Hematopoietic multipotent progenitor cell treated with erythropoietin and hydrocortisone succinate and interleukin-3 and kit ligand, for 4 days (in vitro differentiated cells): ENCODE measurements at regions not wholly inside any gene's neighbourhood (a gene's known extent, or its start where the extent isn't known, plus 50 kb on each side); places are given as distances from the start of the nearest gene placed in this dataset.

Experiments
- DNase-seq: peaks from one replicate; pipeline ENCODE4 v3.0.0-alpha.2; 2015

DNA sequence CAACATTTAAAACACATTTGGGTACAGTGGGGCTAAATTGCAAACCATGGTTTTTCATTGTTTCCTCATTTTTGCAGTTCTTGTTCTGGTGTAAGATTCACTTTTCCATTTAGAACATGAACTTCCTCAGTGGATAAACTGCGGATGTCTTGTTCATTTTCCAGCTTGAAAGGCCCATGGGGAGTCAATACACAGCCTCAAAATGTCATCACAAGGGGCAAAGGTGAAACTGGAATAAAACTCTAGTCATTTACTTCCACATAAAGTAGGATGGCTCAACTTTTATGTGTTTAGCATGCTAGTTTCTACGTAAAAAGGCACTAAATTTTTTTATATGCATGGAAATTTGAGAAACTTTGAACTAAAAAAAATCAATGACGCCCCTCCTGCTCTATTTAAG lies 718.8 kb downstream of the TLR4 start:
- DNase-seq, result no peak

DNA sequence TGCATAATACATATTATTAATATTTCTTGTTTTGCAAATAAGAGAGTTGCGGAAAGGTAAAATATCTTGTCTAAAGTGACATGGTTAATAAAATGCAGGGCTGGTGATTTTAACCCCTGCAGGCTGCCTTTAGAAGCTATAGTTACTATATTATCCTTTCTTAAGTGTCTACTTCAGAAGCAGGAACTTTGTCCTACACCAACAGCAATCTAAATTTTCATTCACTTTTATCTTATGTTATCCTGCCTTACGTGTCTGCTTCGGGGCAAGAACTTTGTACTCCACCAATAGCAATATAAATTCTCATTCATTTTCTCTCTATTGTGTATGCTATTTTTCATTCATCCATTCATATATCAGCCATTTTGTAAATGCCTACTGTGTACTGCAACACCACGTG lies 719.5 kb downstream of the TLR4 start:
- no peak for DNase-seq

DNA sequence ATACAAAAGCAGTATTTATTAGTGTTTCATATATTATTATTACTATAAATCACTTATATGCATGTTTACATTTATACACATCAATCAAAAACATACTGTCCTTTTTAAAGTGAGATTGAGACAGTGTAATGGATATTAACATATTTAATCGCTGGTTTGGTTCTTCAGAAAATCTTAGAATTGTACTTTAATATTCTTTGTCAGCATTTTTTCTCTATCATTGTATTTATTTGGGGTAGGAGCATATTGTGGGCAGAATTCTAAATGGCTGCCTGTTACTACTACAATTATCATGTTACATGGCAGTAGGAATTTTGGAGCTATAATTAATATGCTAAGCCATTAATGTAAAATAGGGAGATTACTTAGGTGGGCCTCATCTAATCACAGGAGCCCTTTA lies 722.6 kb downstream of the TLR4 start:
- DNase-seq, result no peak

DNA sequence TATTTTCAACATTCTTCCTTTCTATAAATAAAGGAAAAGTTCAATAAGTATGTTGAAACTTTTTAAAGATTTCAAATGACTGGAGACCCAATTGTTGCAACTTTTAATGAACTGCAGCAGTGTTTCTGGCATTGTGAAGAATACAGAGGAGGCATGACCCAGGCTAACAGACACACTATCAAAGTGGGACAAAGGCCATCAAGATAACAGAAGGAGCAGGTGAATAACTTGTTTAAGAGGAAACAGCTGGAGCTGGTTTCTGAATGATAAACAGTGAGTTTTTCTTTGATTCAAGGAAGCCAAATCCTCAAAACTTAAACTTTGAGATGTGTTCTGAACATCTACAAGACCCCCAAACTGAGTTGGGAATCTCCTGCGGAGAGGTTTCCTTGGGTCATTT lies 734.6 kb downstream of the TLR4 start:
- DNase-seq, result no peak

- no peak for DNase-seq
Measured at GRCh38 chr9:118439441-118439840, 735.2 kb downstream of the TLR4 start.

- DNase-seq, result no peak
Measured at GRCh38 chr9:118444403-118444802, 740.2 kb downstream of the TLR4 start.

DNA sequence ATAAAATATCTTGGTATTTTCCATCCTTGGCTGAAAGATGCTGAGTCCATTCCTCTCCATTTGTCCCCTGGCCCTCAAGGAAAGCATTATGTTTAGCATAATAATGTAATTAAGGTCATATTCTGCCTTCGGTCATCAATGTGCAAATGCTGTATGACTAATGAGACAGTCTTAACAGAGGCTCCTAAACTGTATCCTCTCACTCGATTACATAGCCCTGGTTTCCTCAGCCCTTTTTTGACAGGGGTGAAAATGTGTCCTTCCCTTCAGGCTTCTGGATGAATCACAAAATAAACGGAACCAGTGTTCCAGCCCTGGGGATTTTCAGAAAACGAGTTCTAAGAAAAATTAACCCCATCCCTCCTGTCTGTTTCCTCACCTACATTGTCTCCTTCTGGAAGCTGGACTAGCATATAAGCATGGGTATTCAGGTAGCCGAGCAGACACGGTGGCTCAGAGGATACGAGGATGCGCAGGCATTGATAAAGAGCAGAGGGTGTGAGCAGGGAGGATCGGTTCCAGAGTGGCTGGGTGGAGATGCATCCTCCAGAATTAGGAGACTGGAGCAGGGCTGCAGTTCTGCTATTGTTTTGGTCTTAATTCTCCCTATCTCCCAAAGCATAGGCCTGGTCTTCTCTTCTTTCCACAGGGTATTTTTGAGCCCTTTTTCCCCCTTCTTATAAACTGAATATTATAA lies 742.9 kb downstream of the TLR4 start:
- no peak for DNase-seq

GRCh38 chr9:118449554-118449953 lies 745.4 kb downstream of the TLR4 start:
- no peak for DNase-seq

GRCh38 chr9:118455259-118455658 lies 751.1 kb downstream of the TLR4 start:
- DNase-seq, result no peak

GRCh38 chr9:118455788-118456187 lies 751.6 kb downstream of the TLR4 start:
- DNase-seq, result no peak

- DNase-seq, result no peak
Measured at GRCh38 chr9:118457171-118458000, 753.2 kb downstream of the TLR4 start.

DNA sequence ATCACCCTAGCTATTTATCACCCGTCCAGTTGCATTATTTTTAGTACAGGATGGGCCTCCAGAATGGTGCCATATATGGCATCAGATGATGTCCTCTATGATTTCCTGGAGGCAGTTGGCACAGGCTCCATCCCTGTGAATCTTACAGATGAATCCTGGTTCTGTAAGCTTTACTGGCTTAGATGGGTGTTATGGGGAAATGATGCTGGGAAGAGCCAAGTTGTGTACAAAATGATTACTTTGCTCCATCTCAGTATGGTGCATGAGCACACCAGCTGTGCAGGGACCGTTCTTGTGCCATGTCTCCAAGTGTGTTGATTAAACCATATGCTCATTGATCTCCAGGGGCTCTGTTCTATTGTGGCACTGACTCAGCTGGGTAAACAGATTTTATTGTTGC lies 755.7 kb downstream of the TLR4 start:
- no peak for DNase-seq

- no peak for DNase-seq
Measured at GRCh38 chr9:118463419-118463818, 759.2 kb downstream of the TLR4 start.

GRCh38 chr9:118473521-118473920 lies 769.3 kb downstream of the TLR4 start:
- DNase-seq, result no peak

DNA sequence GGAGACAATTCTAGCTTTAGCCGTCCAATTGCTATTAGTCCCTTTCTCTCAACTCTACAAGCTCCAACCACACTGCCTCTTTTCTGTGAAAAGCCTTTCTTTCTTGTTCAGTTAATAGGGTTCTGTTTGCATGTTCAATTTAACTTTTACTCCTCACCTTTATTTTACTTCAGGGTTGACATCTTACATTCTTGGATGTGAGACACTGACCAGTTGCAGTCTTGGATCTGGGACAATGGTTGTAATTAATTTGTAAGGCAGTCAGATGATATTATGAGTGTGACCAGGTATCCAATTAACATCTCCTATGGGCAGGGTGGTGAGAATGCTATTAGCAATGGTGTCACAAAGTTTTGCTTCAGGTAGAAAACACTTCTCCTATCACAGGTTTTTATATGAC lies 774.5 kb downstream of the TLR4 start:
- DNase-seq, result no peak

GRCh38 chr9:118482306-118482705 lies 778.1 kb downstream of the TLR4 start:
- no peak for DNase-seq

DNA sequence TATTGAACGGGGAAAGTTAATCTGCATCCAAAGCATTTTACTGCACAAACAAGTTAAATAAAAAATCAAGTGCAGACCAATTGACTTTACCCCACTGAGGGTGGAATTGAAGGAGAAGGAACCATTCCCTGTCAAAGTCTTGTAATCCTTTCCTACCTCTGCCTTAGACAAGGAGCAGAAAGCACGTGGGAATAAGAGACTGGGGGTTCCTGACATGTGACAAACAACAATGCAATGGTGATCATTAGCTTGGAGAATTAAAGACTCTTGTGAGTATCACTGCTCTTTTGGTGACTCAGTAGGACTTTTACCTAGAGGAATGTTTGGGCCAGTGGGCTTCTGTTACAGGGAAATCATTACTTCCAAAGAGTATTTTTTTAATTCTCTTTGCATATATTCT lies 779.5 kb downstream of the TLR4 start:
- DNase-seq, result no peak

GRCh38 chr9:118503236-118503635 lies 799.0 kb downstream of the TLR4 start:
- DNase-seq, result no peak

DNA sequence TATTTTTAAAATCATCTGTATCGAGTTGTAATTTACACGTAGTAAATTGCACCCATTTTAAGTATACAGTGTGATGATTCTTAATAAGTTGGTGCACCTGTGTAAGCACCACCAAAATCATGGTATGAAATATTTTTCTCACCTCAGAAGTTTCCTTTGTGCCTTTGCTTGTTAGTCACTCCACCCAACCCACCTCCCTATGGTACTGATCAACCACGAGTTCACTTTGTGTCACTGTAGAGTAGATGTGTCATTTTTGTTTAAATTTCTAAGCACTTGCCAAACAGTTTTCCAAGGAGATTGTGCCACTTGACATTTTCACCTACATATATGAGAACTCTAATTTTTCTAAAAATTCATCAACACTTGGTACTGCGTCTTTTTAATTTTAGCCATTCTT lies 806.5 kb downstream of the TLR4 start:
- no peak for DNase-seq

GRCh38 chr9:118515947-118516346 lies 811.7 kb downstream of the TLR4 start:
- DNase-seq, result no peak

DNA sequence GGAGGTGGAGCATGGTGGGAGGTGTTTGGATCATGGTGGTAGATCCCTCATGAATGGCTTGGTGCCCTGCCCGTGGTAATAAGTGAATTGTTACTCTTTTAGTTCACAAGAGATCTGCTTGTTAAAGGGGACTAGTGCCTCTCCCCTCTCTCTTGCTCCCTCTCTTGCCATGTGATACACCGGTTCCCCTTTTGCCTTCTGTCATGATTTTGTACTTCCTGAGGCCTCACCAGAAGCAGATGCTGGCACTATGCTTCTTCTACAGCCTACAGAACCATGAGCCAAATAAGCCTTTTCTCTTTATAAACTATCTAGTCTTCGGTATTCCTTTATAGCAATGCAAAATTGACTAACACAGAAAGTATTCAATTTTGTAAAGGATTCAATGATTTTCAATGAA lies 817.1 kb downstream of the TLR4 start:
- DNase-seq, result peak; percentile 30

DNA sequence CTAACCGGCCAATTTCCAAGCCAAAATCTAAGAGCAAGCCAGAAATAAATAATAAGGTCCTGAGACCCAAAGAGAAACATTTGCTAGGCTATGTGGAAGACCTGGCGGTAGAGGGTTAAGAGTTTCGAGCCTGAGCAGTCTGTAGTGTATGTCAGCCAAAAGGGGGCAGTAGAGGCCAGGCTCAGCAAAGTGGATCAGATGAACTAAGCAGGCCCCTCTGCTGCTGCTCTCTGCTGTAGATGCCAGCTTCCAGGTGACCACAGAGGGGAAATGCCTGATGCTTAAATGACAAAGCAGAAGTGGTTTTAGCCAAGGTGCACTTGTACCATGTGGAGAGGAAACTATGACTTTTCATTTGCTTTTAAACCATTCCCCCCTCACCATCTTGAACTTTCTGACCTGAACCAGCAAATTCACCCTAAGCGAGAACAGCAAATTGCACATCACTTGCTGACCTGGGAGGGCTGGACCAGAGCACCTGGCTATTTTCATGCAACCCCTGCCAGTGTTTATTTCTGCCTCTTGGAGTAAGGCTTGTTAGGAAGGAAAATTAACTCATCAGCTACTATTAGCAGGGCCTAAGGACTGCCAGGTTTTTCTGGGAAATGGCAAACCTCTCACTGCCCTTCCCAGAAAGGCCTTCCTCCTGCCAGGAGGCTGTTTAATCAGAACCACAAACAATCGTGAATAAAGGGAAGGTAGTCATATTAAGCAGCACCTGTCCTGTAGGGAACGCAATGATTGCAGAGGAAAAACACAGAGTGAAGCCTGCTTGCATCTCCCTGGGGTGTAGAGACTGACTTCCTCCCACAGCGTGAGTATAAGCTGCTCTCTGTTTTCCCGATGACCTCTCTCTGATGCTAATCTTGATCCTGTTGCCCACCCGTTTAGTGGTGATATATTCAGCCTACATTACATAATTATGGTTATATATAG lies 818.2 kb downstream of the TLR4 start:
- peak; percentile 82 for DNase-seq

DNA sequence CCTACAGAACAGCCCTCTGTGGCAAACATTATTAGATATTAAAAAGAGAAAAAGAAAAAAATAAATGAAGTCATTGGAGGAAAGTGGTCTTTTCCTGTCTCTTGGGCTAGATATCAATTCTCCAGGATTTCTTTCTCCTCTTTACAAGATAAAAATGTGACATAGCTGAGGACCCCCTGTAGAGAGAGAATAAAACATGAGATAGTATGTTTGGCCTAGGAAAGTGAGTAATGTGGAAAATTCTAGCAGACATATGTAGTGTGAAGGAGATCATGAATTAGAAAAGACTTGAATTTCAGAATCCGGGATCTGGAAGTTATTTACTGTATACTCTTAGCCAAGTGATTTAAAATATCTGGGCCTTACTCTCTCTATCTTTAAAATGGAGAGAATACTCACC lies 823.1 kb downstream of the TLR4 start:
- no peak for DNase-seq
